Peyer's patch (tissue), 4 donors: ENCODE measurements at regions not wholly inside any gene's neighbourhood (a gene's known extent, or its start where the extent isn't known, plus 50 kb on each side); places are given as distances from the start of the nearest gene placed in this dataset.

ENCODE experiments used
- CTCF ChIP-seq, 6 experiments: fragments of 450-650 bp in 4 of 6; fragments of 200-600 bp in 2 of 6; sonication (generic) in 1 of 6; IDR thresholded peaks; one replicate each; pipeline ENCODE4 v1.5.1; 2017 to 2019; ENCODE audit warnings: antibody characterized with exemption in 6 of 6, mild to moderate bottlenecking in 3 of 6, moderate library complexity in 1 of 6
- POLR2A ChIP-seq, 2 donors: fragments of 450-650 bp; IDR thresholded peaks; one replicate each; pipeline ENCODE4 v1.5.1; 2017; ENCODE audit warnings: antibody characterized with exemption in 2 of 2, mild to moderate bottlenecking in 2 of 2, moderate library complexity in 2 of 2

DNA sequence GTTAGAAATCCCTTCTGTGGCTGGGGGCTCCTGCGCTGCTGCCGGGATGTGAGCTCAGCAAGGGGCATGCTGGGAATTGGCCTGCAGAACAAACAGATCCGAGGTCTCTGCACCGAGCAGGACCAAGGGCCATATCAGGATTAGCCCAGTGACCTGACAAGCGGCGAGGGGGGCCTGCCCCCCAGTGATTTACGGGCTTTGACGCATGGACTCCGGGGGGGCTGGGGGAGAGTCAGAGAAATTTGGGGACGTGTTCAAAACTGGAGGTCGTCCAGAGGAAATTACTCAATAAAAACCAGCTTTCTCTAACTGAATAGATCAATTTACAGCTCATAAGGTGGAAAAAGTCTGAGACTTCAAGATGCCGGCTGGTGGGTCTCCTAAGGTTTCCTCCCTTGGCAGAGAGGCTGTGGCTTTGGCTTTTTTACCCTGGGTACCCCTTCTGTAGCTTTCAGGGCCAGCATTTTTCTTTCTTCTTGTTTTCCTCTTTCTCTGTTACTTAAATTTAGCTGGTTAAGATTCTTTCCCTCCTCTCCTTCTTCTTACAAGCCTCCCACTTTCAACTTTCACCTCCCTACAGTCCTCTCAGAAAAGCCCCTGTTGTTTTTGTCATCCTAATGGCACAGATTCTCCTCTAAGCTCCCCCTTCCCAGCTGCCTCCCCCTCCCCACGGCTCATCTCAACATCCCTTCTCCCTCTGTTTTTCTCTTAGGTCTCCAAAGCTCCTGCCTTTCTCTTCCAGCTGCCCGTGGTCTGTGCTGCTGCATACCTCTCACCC, 551.0 kb downstream of the CCDC171 start:
- TF ChIP-seq CTCF (IDR thresholded peaks at IDR 0.05) (no peak), POLR2A (IDR thresholded peaks at IDR 0.05) (no peak)
